ENCODE measurements at regions not wholly inside any gene's neighbourhood (a gene's known extent, or its start where the extent isn't known, plus 50 kb on each side); places are given as distances from the start of the nearest gene placed in this dataset.

DNA sequence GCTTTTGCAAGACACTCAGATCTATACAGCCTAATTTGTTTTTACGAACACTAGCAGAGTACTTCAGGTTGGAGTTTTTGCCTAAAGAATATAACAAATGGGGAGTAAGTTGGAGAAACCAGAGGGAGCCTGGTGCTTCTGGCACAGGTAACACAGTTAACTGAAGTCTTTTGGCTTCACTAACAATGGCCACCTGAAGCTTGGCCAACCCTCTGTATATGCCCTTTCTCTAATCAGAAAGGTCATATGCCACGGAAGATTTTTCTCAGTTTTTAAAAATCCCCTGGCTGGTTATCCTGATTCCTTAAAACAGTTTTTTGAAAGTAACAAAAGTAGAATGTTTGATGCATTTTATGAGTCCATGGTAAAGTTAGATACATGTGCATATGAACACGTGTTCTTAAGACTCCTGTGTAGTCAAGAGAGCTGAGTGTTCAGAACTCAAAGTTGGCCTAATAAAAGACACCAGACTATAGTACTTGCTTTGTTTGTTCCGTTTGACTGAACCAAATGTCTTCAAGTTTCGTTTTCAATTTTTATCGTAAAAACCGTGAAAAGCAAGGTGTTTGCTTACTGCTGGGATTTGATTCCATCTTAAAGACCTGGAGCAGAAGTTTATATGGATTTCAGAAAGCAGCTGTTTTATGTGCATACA is 137.5 kb downstream of the KCNRG start:
- no peak for TF ChIP-seq ZNF565 (CRISPR knock-in tag; conservative IDR thresholded peaks at IDR 0.05; ENCODE audit: low read depth)
- no peak for TF ChIP-seq ZC3H10 (CRISPR knock-in tag; IDR thresholded peaks at IDR 0.05)
- TF ChIP-seq TSHZ2 (CRISPR knock-in tag; IDR thresholded peaks at IDR 0.05) = no peak
- TF ChIP-seq POU6F1 (CRISPR knock-in tag; IDR thresholded peaks at IDR 0.05; ENCODE audit: borderline replicate concordance, low read depth) = no peak
- no peak for TF ChIP-seq GLIS3 (CRISPR knock-in tag; IDR thresholded peaks at IDR 0.05)
- no peak for TF ChIP-seq ZFP30 (CRISPR knock-in tag; IDR thresholded peaks at IDR 0.05)
- no peak for TF ChIP-seq ISL1 (CRISPR knock-in tag; IDR thresholded peaks at IDR 0.05)
- TF ChIP-seq OSR1 (CRISPR knock-in tag; IDR thresholded peaks at IDR 0.05) = no peak
- TF ChIP-seq BACH2 (CRISPR knock-in tag; IDR thresholded peaks at IDR 0.05; ENCODE audit: borderline replicate concordance) = no peak
- no peak; the same call in 2 of the 3 replicates for ATAC-seq

DNA sequence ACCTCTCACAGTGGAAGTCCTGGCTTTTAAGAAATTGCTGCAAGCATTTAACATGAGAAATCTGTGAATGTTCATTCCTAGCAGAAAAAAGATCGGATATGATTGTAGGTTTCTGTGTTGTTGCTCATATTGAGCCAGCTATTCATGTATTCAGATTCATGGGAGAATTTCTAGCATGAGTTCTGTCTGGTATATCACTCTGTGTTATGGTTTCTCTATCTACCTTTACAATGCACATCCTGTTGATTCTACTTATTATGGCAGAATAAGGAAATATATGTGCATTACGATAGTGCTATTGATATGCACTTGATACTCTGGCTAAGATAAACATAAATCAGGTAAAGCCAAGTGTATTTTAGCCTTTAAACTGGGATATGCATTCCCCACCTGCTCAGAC is 138.2 kb downstream of the KCNRG start:
- TF ChIP-seq POU6F1 (CRISPR knock-in tag; IDR thresholded peaks at IDR 0.05; ENCODE audit: borderline replicate concordance, low read depth) = no peak
- no peak for TF ChIP-seq ARNTL (CRISPR knock-in tag; IDR thresholded peaks at IDR 0.05; ENCODE audit: borderline replicate concordance, low read depth)
- TF ChIP-seq OSR1 (CRISPR knock-in tag; IDR thresholded peaks at IDR 0.05) = no peak
- no peak for TF ChIP-seq CSDC2 (CRISPR knock-in tag; IDR thresholded peaks at IDR 0.05)
- ATAC-seq = no peak

DNA sequence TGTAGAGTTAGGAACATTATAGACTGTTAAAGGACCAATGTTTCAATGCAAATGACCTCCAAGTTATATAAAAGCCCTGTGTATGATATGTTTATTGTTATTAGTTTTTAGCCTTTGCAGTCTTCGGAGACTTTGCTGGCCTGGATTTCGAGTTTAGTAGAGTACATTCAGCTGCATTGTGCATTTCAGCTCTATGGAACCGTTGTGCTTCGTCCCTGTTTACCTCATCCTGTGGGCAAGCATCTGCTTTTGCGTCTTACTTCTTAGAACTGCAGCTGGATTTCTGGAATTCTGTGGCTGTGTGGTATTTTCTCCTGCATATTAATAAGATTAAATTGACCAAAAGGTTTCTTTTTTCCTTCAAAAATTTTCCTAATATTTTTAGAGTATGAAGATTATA is 138.6 kb downstream of the KCNRG start:
- TF ChIP-seq CSDC2 (CRISPR knock-in tag; IDR thresholded peaks at IDR 0.05) (no peak), ARNTL (CRISPR knock-in tag; IDR thresholded peaks at IDR 0.05; ENCODE audit: borderline replicate concordance, low read depth) (no peak), OSR1 (CRISPR knock-in tag; IDR thresholded peaks at IDR 0.05) (no peak), ZNF565 (CRISPR knock-in tag; conservative IDR thresholded peaks at IDR 0.05; ENCODE audit: low read depth) (no peak), ZC3H10 (CRISPR knock-in tag; IDR thresholded peaks at IDR 0.05) (no peak), TSHZ2 (CRISPR knock-in tag; IDR thresholded peaks at IDR 0.05) (no peak), ZFP3 (CRISPR knock-in tag; IDR thresholded peaks at IDR 0.05) (no peak), PPARA (CRISPR knock-in tag; IDR thresholded peaks at IDR 0.05; ENCODE audit: borderline replicate concordance) (no peak), SNAI2 (CRISPR knock-in tag; IDR thresholded peaks at IDR 0.05) (no peak)
- no peak for ATAC-seq

- TF ChIP-seq CSDC2 (CRISPR knock-in tag; IDR thresholded peaks at IDR 0.05) (no peak), ZFP30 (CRISPR knock-in tag; IDR thresholded peaks at IDR 0.05) (no peak), OSR1 (CRISPR knock-in tag; IDR thresholded peaks at IDR 0.05) (no peak), CSRNP3 (CRISPR knock-in tag; IDR thresholded peaks at IDR 0.05) (no peak), GLIS3 (CRISPR knock-in tag; IDR thresholded peaks at IDR 0.05) (no peak), BACH2 (CRISPR knock-in tag; IDR thresholded peaks at IDR 0.05; ENCODE audit: borderline replicate concordance) (no peak), CREB5 (CRISPR knock-in tag; IDR thresholded peaks at IDR 0.05; ENCODE audit: low read depth) (no peak), RARB (CRISPR knock-in tag; IDR thresholded peaks at IDR 0.05) (no peak), SNAI2 (CRISPR knock-in tag; IDR thresholded peaks at IDR 0.05) (no peak), POU6F1 (CRISPR knock-in tag; IDR thresholded peaks at IDR 0.05; ENCODE audit: borderline replicate concordance, low read depth) (no peak), ESRRG (CRISPR knock-in tag; IDR thresholded peaks at IDR 0.05) (no peak), ZFP3 (CRISPR knock-in tag; IDR thresholded peaks at IDR 0.05) (no peak), TCF4 (CRISPR knock-in tag; IDR thresholded peaks at IDR 0.05; ENCODE audit: borderline replicate concordance) (no peak), ZNF565 (CRISPR knock-in tag; conservative IDR thresholded peaks at IDR 0.05; ENCODE audit: low read depth) (no peak), ARNTL (CRISPR knock-in tag; IDR thresholded peaks at IDR 0.05; ENCODE audit: borderline replicate concordance, low read depth) (no peak)
- ATAC-seq = no peak
These were observed 139.5 kb downstream of the KCNRG start for GRCh38 chr13:50154697-50155096.

Data from SK-N-SH treated with all-trans-retinoic acid at 6 μM for 48 hours (cell line).